ENCODE measurements at regions not wholly inside any gene's neighbourhood (a gene's known extent, or its start where the extent isn't known, plus 50 kb on each side); places are given as distances from the start of the nearest gene placed in this dataset.

GRCh38 chr14:95419569-95419968 lies 96.9 kb downstream of the SYNE3 start:
- no peak for DNase-seq
- no peaks in the 10 kb centered on the region for H3K79me1 ChIP-seq (ENCODE audit: low read length)
- no peaks in the 10 kb centered on the region for H3K36me3 ChIP-seq (ENCODE audit: control insufficient read depth in 1 of 2, insufficient read depth in 2 of 2, low read length in 2 of 2)
- H3K27me3 ChIP-seq (ENCODE audit: insufficient read depth, low read length): no peaks in the 10 kb centered on the region
- no peak overlapping the region for H2BK120ac ChIP-seq (ENCODE audit: insufficient read depth, low read length, poor library complexity)
- peaks cover 6% of the 10 kb centered on the region for H3K9me3 ChIP-seq (ENCODE audit: insufficient read depth, low read depth, low read length)
- no peak overlapping the region for H3K4ac ChIP-seq (ENCODE audit: low read depth, low read length)
- no peak overlapping the region for H3K4me3 ChIP-seq (ENCODE audit: low read depth, low read length)
- no peak overlapping the region for H3K14ac ChIP-seq (ENCODE audit: low read length)
- H2AFZ ChIP-seq (ENCODE audit: insufficient read depth, low read length, poor library complexity): no peak overlapping the region
- no peak overlapping the region for H3K27ac ChIP-seq (ENCODE audit: low read depth, low read length)
- no peak overlapping the region for H4K91ac ChIP-seq (ENCODE audit: low read depth, low read length)
- no peak overlapping the region for H3K9ac ChIP-seq (ENCODE audit: low read length)
- H4K12ac ChIP-seq (ENCODE audit: low read depth, low read length): no peak overlapping the region
- H3K18ac ChIP-seq (ENCODE audit: low read length): no peak overlapping the region
- no peaks in the 10 kb centered on the region for H3K79me2 ChIP-seq (ENCODE audit: control insufficient read depth, insufficient read depth, low read length, poor library complexity)
- no peak overlapping the region for H2BK5ac ChIP-seq (ENCODE audit: low read depth, low read length, poor library complexity)
- H3K4me1 ChIP-seq (ENCODE audit: control insufficient read depth in 1 of 2, insufficient read depth in 2 of 2, low read length in 2 of 2): no peaks in the 10 kb centered on the region
- H3K4me2 ChIP-seq (ENCODE audit: low read length): no peak overlapping the region
- no peak overlapping the region for H2BK12ac ChIP-seq (ENCODE audit: low read length)
- no peak overlapping the region for H3K23ac ChIP-seq (ENCODE audit: low read length)
- no peak overlapping the region for H4K8ac ChIP-seq (ENCODE audit: low read depth, low read length)
- WGBS (ENCODE audit: extremely low coverage, insufficient coverage, insufficient read length): no CpG with 5 or more reads among the region's 4 CpGs
- H2AK5ac ChIP-seq (ENCODE audit: low read length): no peak overlapping the region

GRCh38 chr14:95418858-95419257 lies 97.6 kb downstream of the SYNE3 start:
- H3K4me1 ChIP-seq (ENCODE audit: control insufficient read depth in 1 of 2, insufficient read depth in 2 of 2, low read length in 2 of 2): peaks cover 0 to 6% of the 10 kb centered on the region in 2 experiments
- peaks cover 6% of the 10 kb centered on the region for H3K9me3 ChIP-seq (ENCODE audit: insufficient read depth, low read depth, low read length)
- no peak overlapping the region for H2AK5ac ChIP-seq (ENCODE audit: low read length)
- no peak for DNase-seq
- H3K18ac ChIP-seq (ENCODE audit: low read length): no peak overlapping the region
- no peak overlapping the region for H3K14ac ChIP-seq (ENCODE audit: low read length)
- no peak overlapping the region for H3K23ac ChIP-seq (ENCODE audit: low read length)
- H2BK12ac ChIP-seq (ENCODE audit: low read length): no peak overlapping the region
- no peak overlapping the region for H4K8ac ChIP-seq (ENCODE audit: low read depth, low read length)
- no CpG with 5 or more reads among the region's 3 CpGs for WGBS (ENCODE audit: extremely low coverage, insufficient coverage, insufficient read length)
- H3K4me3 ChIP-seq (ENCODE audit: low read depth, low read length): no peak overlapping the region
- no peak overlapping the region for H3K4ac ChIP-seq (ENCODE audit: low read depth, low read length)
- no peaks in the 10 kb centered on the region for H3K79me2 ChIP-seq (ENCODE audit: control insufficient read depth, insufficient read depth, low read length, poor library complexity)
- no peak overlapping the region for H2BK5ac ChIP-seq (ENCODE audit: low read depth, low read length, poor library complexity)
- no peak overlapping the region for H3K4me2 ChIP-seq (ENCODE audit: low read length)
- H3K9ac ChIP-seq (ENCODE audit: low read length): no peak overlapping the region
- no peak overlapping the region for H2BK120ac ChIP-seq (ENCODE audit: insufficient read depth, low read length, poor library complexity)
- no peak overlapping the region for H4K91ac ChIP-seq (ENCODE audit: low read depth, low read length)
- no peaks in the 10 kb centered on the region for H3K79me1 ChIP-seq (ENCODE audit: low read length)
- no peaks in the 10 kb centered on the region for H3K27me3 ChIP-seq (ENCODE audit: insufficient read depth, low read length)
- H2AFZ ChIP-seq (ENCODE audit: insufficient read depth, low read length, poor library complexity): no peak overlapping the region
- no peak overlapping the region for H3K27ac ChIP-seq (ENCODE audit: low read depth, low read length)
- H4K12ac ChIP-seq (ENCODE audit: low read depth, low read length): no peak overlapping the region
- no peaks in the 10 kb centered on the region for H3K36me3 ChIP-seq (ENCODE audit: control insufficient read depth in 1 of 2, insufficient read depth in 2 of 2, low read length in 2 of 2)

GRCh38 chr14:95417492-95417891 lies 97.8 kb upstream of the CLMN start:
- Histone ChIP-seq H2BK5ac (ENCODE audit: low read depth, low read length, poor library complexity) (no peak overlapping the region), H3K18ac (ENCODE audit: low read length) (no peak overlapping the region), H2BK12ac (ENCODE audit: low read length) (no peak overlapping the region), H4K12ac (ENCODE audit: low read depth, low read length) (no peak overlapping the region), H3K36me3 (ENCODE audit: control insufficient read depth in 1 of 2, insufficient read depth in 2 of 2, low read length in 2 of 2) (no peaks in the 10 kb centered on the region), H2AFZ (ENCODE audit: insufficient read depth, low read length, poor library complexity) (no peak overlapping the region), H3K4me1 (ENCODE audit: control insufficient read depth in 1 of 2, insufficient read depth in 2 of 2, low read length in 2 of 2) (peaks cover 5 to 13% of the 10 kb centered on the region in 2 experiments), H2BK120ac (ENCODE audit: insufficient read depth, low read length, poor library complexity) (no peak overlapping the region), H3K27ac (ENCODE audit: low read depth, low read length) (no peak overlapping the region), H3K4ac (ENCODE audit: low read depth, low read length) (no peak overlapping the region), H3K4me2 (ENCODE audit: low read length) (no peak overlapping the region), H2AK5ac (ENCODE audit: low read length) (no peak overlapping the region), H3K9ac (ENCODE audit: low read length) (no peak overlapping the region), H3K23ac (ENCODE audit: low read length) (no peak overlapping the region), H3K79me2 (ENCODE audit: control insufficient read depth, insufficient read depth, low read length, poor library complexity) (no peaks in the 10 kb centered on the region), H3K9me3 (ENCODE audit: insufficient read depth, low read depth, low read length) (peaks cover 5% of the 10 kb centered on the region), H3K79me1 (ENCODE audit: low read length) (no peaks in the 10 kb centered on the region), H3K14ac (ENCODE audit: low read length) (no peak overlapping the region), H3K27me3 (ENCODE audit: insufficient read depth, low read length) (no peaks in the 10 kb centered on the region), H4K8ac (ENCODE audit: low read depth, low read length) (no peak overlapping the region), H4K91ac (ENCODE audit: low read depth, low read length) (no peak overlapping the region), H3K4me3 (ENCODE audit: low read depth, low read length) (no peak overlapping the region)
- DNase-seq: no peak
- no CpG with 5 or more reads among the region's 7 CpGs for WGBS (ENCODE audit: extremely low coverage, insufficient coverage, insufficient read length)

- Histone ChIP-seq H3K4me3 (ENCODE audit: low read depth, low read length) (no peak overlapping the region), H3K79me1 (ENCODE audit: low read length) (no peaks in the 10 kb centered on the region), H2BK12ac (ENCODE audit: low read length) (no peak overlapping the region), H4K8ac (ENCODE audit: low read depth, low read length) (no peak overlapping the region), H3K36me3 (ENCODE audit: control insufficient read depth in 1 of 2, insufficient read depth in 2 of 2, low read length in 2 of 2) (no peaks in the 10 kb centered on the region), H3K18ac (ENCODE audit: low read length) (no peak overlapping the region), H3K27ac (ENCODE audit: low read depth, low read length) (no peak overlapping the region), H4K91ac (ENCODE audit: low read depth, low read length) (no peak overlapping the region), H3K9me3 (ENCODE audit: insufficient read depth, low read depth, low read length) (peaks cover 2% of the 10 kb centered on the region), H3K27me3 (ENCODE audit: insufficient read depth, low read length) (no peaks in the 10 kb centered on the region), H2BK120ac (ENCODE audit: insufficient read depth, low read length, poor library complexity) (no peak overlapping the region), H3K79me2 (ENCODE audit: control insufficient read depth, insufficient read depth, low read length, poor library complexity) (no peaks in the 10 kb centered on the region), H3K9ac (ENCODE audit: low read length) (no peak overlapping the region), H3K4me2 (ENCODE audit: low read length) (no peak overlapping the region), H3K14ac (ENCODE audit: low read length) (no peak overlapping the region), H2AK5ac (ENCODE audit: low read length) (no peak overlapping the region), H4K12ac (ENCODE audit: low read depth, low read length) (no peak overlapping the region), H2AFZ (ENCODE audit: insufficient read depth, low read length, poor library complexity) (no peak overlapping the region), H3K4ac (ENCODE audit: low read depth, low read length) (no peak overlapping the region), H3K23ac (ENCODE audit: low read length) (no peak overlapping the region), H2BK5ac (ENCODE audit: low read depth, low read length, poor library complexity) (no peak overlapping the region), H3K4me1 (ENCODE audit: control insufficient read depth in 1 of 2, insufficient read depth in 2 of 2, low read length in 2 of 2) (peaks cover 5 to 13% of the 10 kb centered on the region in 2 experiments)
- no CpG with 5 or more reads among the region's 8 CpGs for WGBS (ENCODE audit: extremely low coverage, insufficient coverage, insufficient read length)
- DNase-seq: no peak
These were observed 96.3 kb upstream of the CLMN start for GRCh38 chr14:95415993-95416392.

All from trophoblast cell (in vitro differentiated cells and primary cell).